Immature natural killer cell (primary cell): ENCODE measurements at regions not wholly inside any gene's neighbourhood (a gene's known extent, or its start where the extent isn't known, plus 50 kb on each side); places are given as distances from the start of the nearest gene placed in this dataset.
A peak's percentile ranks its signal among the peaks of the same experiment; 100 is the strongest.
"Not testable (repeated sequence)": the region's sequence is repeated elsewhere in the genome, so short reads cannot be mapped to it uniquely, and the experiment has no call there.

Experiments
- DNase-seq, 3 donors: peaks; one replicate each; pipeline ENCODE4 v3.0.0; 2022; ENCODE audit warnings: mixed read lengths in 1 of 3
- H3K27ac Mint-ChIP-seq, 6 donors: one replicate each; pipeline ENCODE4 v1.8.0; 2020; ENCODE audit warnings: mixed read lengths in 6 of 6, mild to moderate bottlenecking in 5 of 6, inconsistent platforms in 4 of 6, moderate library complexity in 3 of 6
- H3K27me3 Mint-ChIP-seq, 3 donors: one replicate each; pipeline ENCODE4 v1.8.0; 2020 to 2021; ENCODE audit warnings: low read depth in 3 of 3, mild to moderate bottlenecking in 3 of 3, mixed read lengths in 3 of 3, moderate library complexity in 3 of 3, inconsistent platforms in 1 of 3
- H3K36me3 Mint-ChIP-seq, 3 donors: one replicate each; pipeline ENCODE4 v1.8.0; 2020; ENCODE audit warnings: mixed read lengths in 3 of 3, inconsistent platforms in 2 of 3, mild to moderate bottlenecking in 2 of 3
- H3K4me1 Mint-ChIP-seq, 2 donors: one replicate each; pipeline ENCODE4 v1.8.0; 2020; ENCODE audit warnings: inconsistent platforms in 2 of 2, mild to moderate bottlenecking in 2 of 2, mixed read lengths in 2 of 2, moderate library complexity in 1 of 2
- H3K4me3 Mint-ChIP-seq, 5 donors: one replicate each; pipeline ENCODE4 v1.8.0; 2020; ENCODE audit warnings: mild to moderate bottlenecking in 5 of 5, mixed read lengths in 5 of 5, inconsistent platforms in 3 of 5, moderate library complexity in 3 of 5
- H3K9me3 Mint-ChIP-seq, 6 donors: one replicate each; pipeline ENCODE4 v1.8.0; 2020; ENCODE audit warnings: mild to moderate bottlenecking in 6 of 6, mixed read lengths in 6 of 6, inconsistent platforms in 4 of 6, moderate library complexity in 3 of 6

- DNase-seq, result no peak
- Mint-ChIP-seq H3K27me3 (peaks cover 0 to 3% (median 2%) of the 10 kb centered on the region in 3 donors), H3K4me3 (no peak overlapping the region), H3K36me3 (peaks cover 56 to 79% (median 73%) of the 10 kb centered on the region in 3 donors), H3K4me1 (peaks cover 10 to 31% of the 10 kb centered on the region in 2 donors), H3K27ac (peak overlapping the region in 2 of 6 donors; percentile 18 to 48), H3K9me3 (peaks cover 0 to 1% (median 0%) of the 10 kb centered on the region in 6 donors)
Measured at GRCh38 chr2:8246137-8246536, 435.7 kb upstream of the ID2 start.

GRCh38 chr2:8247905-8248622 is 433.8 kb upstream of the ID2 start:
- peaks cover 14 to 37% of the 10 kb centered on the region in 2 donors for H3K4me1 Mint-ChIP-seq
- H3K9me3 Mint-ChIP-seq, result peaks cover 0 to 1% (median 0%) of the 10 kb centered on the region in 6 donors

GRCh38 chr2:8248623-8248957 is 433.3 kb upstream of the ID2 start:
- Mint-ChIP-seq H3K27me3 (peaks cover 0 to 2% (median 0%) of the 10 kb centered on the region in 3 donors), H3K36me3 (peaks cover 48 to 74% (median 67%) of the 10 kb centered on the region in 3 donors), H3K27ac (peak overlapping the region in 2 of 6 donors; percentile 1 to 49), H3K9me3 (peaks cover 0 to 1% (median 0%) of the 10 kb centered on the region in 6 donors), H3K4me3 (no peak overlapping the region), H3K4me1 (peaks cover 20 to 38% of the 10 kb centered on the region in 2 donors)
- no peak for DNase-seq

More at GRCh38 chr2:8247905-8248622, 433.8 kb upstream of the ID2 start:
- Mint-ChIP-seq H3K27ac (peak overlapping the region in 4 of 6 donors; percentile 1 to 49 (median 44)), H3K36me3 (peaks cover 49 to 78% (median 68%) of the 10 kb centered on the region in 3 donors), H3K27me3 (peaks cover 0 to 3% (median 2%) of the 10 kb centered on the region in 3 donors), H3K4me3 (no peak overlapping the region)
- DNase-seq, result no peak

GRCh38 chr2:8249141-8249540 is 432.7 kb upstream of the ID2 start:
- no peak for DNase-seq
- H3K36me3 Mint-ChIP-seq, result peaks cover 45 to 74% (median 67%) of the 10 kb centered on the region in 3 donors
- H3K9me3 Mint-ChIP-seq, result peaks cover 0 to 1% (median 0%) of the 10 kb centered on the region in 6 donors
- H3K27ac Mint-ChIP-seq, result no peak overlapping the region
- peaks cover 0 to 2% (median 0%) of the 10 kb centered on the region in 3 donors for H3K27me3 Mint-ChIP-seq
- H3K4me3 Mint-ChIP-seq, result no peak overlapping the region
- peaks cover 25 to 41% of the 10 kb centered on the region in 2 donors for H3K4me1 Mint-ChIP-seq

- peaks cover 0 to 2% (median 0%) of the 10 kb centered on the region in 3 donors for H3K27me3 Mint-ChIP-seq
- peaks cover 43 to 73% (median 65%) of the 10 kb centered on the region in 3 donors for H3K36me3 Mint-ChIP-seq
- no peak overlapping the region for H3K27ac Mint-ChIP-seq
- DNase-seq, result no peak
- no peak overlapping the region for H3K4me3 Mint-ChIP-seq
- peaks cover 0 to 1% (median 0%) of the 10 kb centered on the region in 6 donors for H3K9me3 Mint-ChIP-seq
- H3K4me1 Mint-ChIP-seq, result peaks cover 27 to 41% of the 10 kb centered on the region in 2 donors
Measured at GRCh38 chr2:8249769-8250168, 432.1 kb upstream of the ID2 start.

- H3K9me3 Mint-ChIP-seq, DNase-seq, H3K27me3 Mint-ChIP-seq, H3K4me3 Mint-ChIP-seq: not testable (repeated sequence)
- peaks cover 40 to 69% (median 60%) of the 10 kb centered on the region in 3 donors for H3K36me3 Mint-ChIP-seq
- H3K4me1 Mint-ChIP-seq, result peaks cover 25 to 39% of the 10 kb centered on the region in 2 donors
- H3K27ac Mint-ChIP-seq, result peak overlapping the region in 1 of 6 donors; percentile 17
Measured at GRCh38 chr2:8250290-8250689, 431.6 kb upstream of the ID2 start.

GRCh38 chr2:8251291-8251690 is 430.6 kb upstream of the ID2 start:
- Mint-ChIP-seq H3K9me3 (peaks cover 0 to 1% (median 0%) of the 10 kb centered on the region in 6 donors), H3K27ac (peak overlapping the region in 1 of 6 donors; percentile 36), H3K4me1 (peaks cover 25 to 35% of the 10 kb centered on the region in 2 donors), H3K4me3 (no peak overlapping the region), H3K27me3 (no peaks in the 10 kb centered on the region), H3K36me3 (peaks cover 39 to 69% (median 52%) of the 10 kb centered on the region in 3 donors)
- no peak for DNase-seq

- H3K4me3 Mint-ChIP-seq, result no peak overlapping the region
- H3K9me3 Mint-ChIP-seq, result peaks cover 0 to 1% (median 0%) of the 10 kb centered on the region in 6 donors
- DNase-seq, result no peak
- no peaks in the 10 kb centered on the region for H3K27me3 Mint-ChIP-seq
- H3K27ac Mint-ChIP-seq, result peak overlapping the region in 4 of 6 donors; percentile 28 to 80 (median 38)
- H3K36me3 Mint-ChIP-seq, result peaks cover 39 to 68% (median 50%) of the 10 kb centered on the region in 3 donors
- H3K4me1 Mint-ChIP-seq, result peaks cover 23 to 35% of the 10 kb centered on the region in 2 donors
Measured at GRCh38 chr2:8251856-8252255, 430.0 kb upstream of the ID2 start.

- H3K4me3 Mint-ChIP-seq, result peak overlapping the region in 1 of 5 donors; percentile 19
- DNase-seq, result peak in 1 of 3 donors; percentile 22
- H3K27ac Mint-ChIP-seq, result peak overlapping the region; percentile 70 to 85 (median 79)
- H3K36me3 Mint-ChIP-seq, result peaks cover 39 to 73% (median 40%) of the 10 kb centered on the region in 3 donors
- H3K27me3 Mint-ChIP-seq, result no peaks in the 10 kb centered on the region
- peaks cover 23 to 35% of the 10 kb centered on the region in 2 donors for H3K4me1 Mint-ChIP-seq
- peaks cover 0 to 1% (median 0%) of the 10 kb centered on the region in 6 donors for H3K9me3 Mint-ChIP-seq
Measured at GRCh38 chr2:8252997-8253694, 428.7 kb upstream of the ID2 start.

GRCh38 chr2:8253781-8254180 is 428.1 kb upstream of the ID2 start:
- peaks cover 0 to 1% (median 0%) of the 10 kb centered on the region in 6 donors for H3K9me3 Mint-ChIP-seq
- peak overlapping the region; percentile 43 to 85 (median 78) for H3K27ac Mint-ChIP-seq
- no peaks in the 10 kb centered on the region for H3K27me3 Mint-ChIP-seq
- peak overlapping the region in 2 of 5 donors; percentile 24 to 62 for H3K4me3 Mint-ChIP-seq
- peaks cover 43 to 75% (median 46%) of the 10 kb centered on the region in 3 donors for H3K36me3 Mint-ChIP-seq
- no peak for DNase-seq
- peaks cover 23 to 36% of the 10 kb centered on the region in 2 donors for H3K4me1 Mint-ChIP-seq

GRCh38 chr2:8254214-8254613 is 427.6 kb upstream of the ID2 start:
- not testable (repeated sequence) for DNase-seq, H3K9me3 Mint-ChIP-seq, H3K27me3 Mint-ChIP-seq
- peaks cover 44 to 75% (median 48%) of the 10 kb centered on the region in 3 donors for H3K36me3 Mint-ChIP-seq
- H3K4me1 Mint-ChIP-seq, result peaks cover 26 to 40% of the 10 kb centered on the region in 2 donors
- peak overlapping the region in 1 of 5 donors; percentile 24 for H3K4me3 Mint-ChIP-seq
- H3K27ac Mint-ChIP-seq, result peak overlapping the region; percentile 43 to 85 (median 74)

GRCh38 chr2:8254791-8255447 is 426.9 kb upstream of the ID2 start:
- Mint-ChIP-seq H3K27me3 (no peaks in the 10 kb centered on the region), H3K36me3 (peaks cover 43 to 82% (median 45%) of the 10 kb centered on the region in 3 donors), H3K9me3 (peaks cover 0 to 1% (median 0%) of the 10 kb centered on the region in 6 donors), H3K4me1 (peaks cover 32 to 47% of the 10 kb centered on the region in 2 donors), H3K27ac (peak overlapping the region in 4 of 6 donors; percentile 24 to 84 (median 66)), H3K4me3 (no peak overlapping the region)
- DNase-seq, result no peak

GRCh38 chr2:8255448-8255800 is 426.4 kb upstream of the ID2 start:
- no peak overlapping the region for H3K4me3 Mint-ChIP-seq
- H3K9me3 Mint-ChIP-seq, result peaks cover 0 to under 1% (median 0%) of the 10 kb centered on the region in 6 donors
- H3K36me3 Mint-ChIP-seq, result peaks cover 44 to 82% (median 46%) of the 10 kb centered on the region in 3 donors
- H3K27ac Mint-ChIP-seq, result peak overlapping the region in 2 of 6 donors; percentile 50 to 72
- H3K4me1 Mint-ChIP-seq, result peaks cover 37 to 52% of the 10 kb centered on the region in 2 donors
- H3K27me3 Mint-ChIP-seq, result peaks cover 0 to 1% (median under 1%) of the 10 kb centered on the region in 3 donors
- no peak for DNase-seq
